ENCODE measurements at regions not wholly inside any gene's neighbourhood (a gene's known extent, or its start where the extent isn't known, plus 50 kb on each side); places are given as distances from the start of the nearest gene placed in this dataset.

- DNase-seq: no peak
Observed at GRCh38 chr11:109752212-109752825, 330.3 kb downstream of the C11orf87 start.

GRCh38 chr11:109756521-109756920 lies 334.5 kb downstream of the C11orf87 start:
- DNase-seq: peak; percentile 14

GRCh38 chr11:109756951-109757350 lies 335.0 kb downstream of the C11orf87 start:
- DNase-seq: no peak

GRCh38 chr11:109762546-109762945 lies 330.6 kb upstream of the ZC3H12C start:
- peak; percentile 53 for DNase-seq

DNA sequence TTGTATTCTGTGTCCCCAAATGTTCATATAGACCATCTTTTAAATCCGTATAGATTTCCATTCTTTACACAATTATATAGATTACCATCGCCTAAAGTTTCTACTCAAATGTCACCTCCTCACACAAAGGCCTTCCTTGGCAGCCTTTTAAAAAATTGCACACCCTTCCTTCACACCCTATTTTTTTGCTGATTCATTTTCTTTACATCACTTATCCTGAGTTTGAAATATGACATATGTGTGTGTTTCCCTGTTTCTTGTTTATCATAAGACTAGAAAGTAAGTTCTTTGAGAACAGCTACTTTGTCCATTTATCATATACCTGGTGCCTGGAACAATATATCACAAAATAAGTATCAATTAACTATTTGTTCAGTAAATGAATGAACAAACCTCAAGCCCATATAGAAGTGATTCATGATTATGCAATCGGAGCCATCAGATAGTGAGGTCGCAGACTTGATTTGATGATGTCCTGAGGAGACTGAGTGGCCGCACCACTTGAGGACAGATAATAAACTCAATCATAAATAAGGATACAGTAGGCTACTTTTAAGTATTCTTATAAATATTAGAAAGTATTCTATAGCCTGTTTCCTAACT lies 327.4 kb upstream of the ZC3H12C start:
- no peak for DNase-seq

DNA sequence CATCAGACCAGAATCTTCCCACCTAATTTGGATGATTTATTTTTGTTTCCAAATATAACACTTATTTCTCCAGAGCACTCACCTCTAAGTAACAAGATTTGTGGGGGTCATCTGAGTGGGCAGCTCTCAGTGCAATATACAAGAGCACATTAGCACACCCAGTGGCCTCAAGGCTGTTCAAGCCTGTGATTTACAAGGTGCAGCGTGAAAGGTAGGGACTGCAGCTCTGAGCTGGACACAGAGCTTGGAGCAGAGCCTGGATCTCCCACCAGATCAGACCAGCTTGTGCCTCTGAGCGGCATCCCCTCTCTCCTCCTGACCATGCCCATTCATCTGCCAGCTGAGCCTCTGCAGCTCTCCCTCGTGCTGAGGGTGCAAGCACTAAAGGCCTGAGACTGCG lies 323.3 kb upstream of the ZC3H12C start:
- no peak for DNase-seq

DNA sequence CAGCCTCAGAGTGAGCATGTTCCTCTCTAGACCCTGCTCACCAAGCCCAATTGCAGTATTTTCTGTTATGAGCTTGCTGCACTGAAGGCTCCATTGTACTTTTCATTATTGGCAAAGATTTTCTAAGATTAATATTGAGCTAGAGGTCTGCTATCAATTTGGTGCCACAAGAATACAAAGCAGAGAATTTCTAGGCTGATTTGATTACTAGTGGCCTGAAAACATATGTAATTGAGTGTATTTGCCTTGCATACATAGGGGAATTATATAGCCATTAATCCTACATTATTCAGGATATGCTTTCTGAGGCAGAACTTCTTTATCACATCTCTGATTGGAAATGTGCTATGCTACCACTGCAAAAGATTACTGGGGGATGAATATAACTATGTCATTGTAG lies 322.9 kb upstream of the ZC3H12C start:
- no peak for DNase-seq

GRCh38 chr11:109772892-109773291 lies 320.3 kb upstream of the ZC3H12C start:
- DNase-seq: no peak

GRCh38 chr11:109775686-109776085 lies 317.5 kb upstream of the ZC3H12C start:
- no peak for DNase-seq

DNA sequence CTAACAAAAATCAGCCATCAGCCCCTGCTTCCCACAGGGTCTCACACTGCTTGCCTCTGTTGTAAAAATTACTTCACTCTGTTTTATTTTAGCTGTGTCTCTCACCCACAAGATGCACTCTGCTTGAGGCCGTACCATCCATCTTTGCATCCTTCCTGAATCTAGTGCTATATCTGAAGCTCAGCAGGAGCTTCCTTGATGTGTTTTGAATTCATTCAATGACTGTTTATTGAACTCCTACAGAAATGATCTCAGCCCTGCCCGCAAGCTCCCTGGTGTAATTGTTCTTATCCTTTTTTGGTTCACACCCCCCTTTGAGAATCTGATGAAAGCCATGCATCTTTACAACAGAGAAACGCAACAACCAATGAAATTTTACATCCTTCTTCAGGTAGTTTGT lies 310.2 kb upstream of the ZC3H12C start:
- no peak for DNase-seq

DNA sequence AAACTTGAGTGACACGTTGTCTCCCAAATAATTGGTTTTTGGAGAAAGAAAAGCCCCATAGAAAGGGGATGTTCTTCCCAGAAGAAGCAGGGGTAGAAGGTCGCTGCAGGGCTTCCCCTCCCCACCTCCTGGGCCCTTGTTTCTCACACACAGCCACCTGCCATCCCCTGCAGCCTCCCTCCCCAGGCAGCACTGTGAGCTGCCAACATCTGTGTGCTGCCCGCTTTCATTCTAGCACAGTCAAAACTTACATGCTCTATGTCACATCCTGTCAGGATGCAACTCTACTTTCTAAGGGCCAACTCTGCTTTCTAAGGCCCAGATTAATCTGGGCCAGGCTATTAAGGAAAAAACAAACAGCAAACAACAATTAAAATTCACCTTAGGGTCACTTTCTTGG lies 309.4 kb upstream of the ZC3H12C start:
- no peak for DNase-seq

DNA sequence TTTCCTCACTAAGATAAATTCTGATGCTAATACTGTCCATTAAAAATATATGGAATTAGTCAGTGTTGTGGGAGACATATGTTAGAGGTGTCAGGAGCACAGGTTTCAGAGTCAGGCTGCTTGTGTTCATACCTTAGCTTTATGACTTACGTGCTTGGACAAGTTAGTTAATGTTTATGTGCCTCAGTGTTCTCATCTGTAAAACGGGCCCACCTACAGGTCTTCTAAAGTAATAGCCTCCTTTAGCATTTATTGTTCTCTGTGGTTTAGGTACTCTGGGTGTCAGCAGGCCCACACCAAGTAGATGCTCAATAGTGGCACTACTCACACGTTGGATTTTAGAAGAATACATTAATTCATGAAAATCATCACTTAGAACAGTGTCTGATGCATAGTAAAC lies 308.7 kb upstream of the ZC3H12C start:
- no peak for DNase-seq

DNA sequence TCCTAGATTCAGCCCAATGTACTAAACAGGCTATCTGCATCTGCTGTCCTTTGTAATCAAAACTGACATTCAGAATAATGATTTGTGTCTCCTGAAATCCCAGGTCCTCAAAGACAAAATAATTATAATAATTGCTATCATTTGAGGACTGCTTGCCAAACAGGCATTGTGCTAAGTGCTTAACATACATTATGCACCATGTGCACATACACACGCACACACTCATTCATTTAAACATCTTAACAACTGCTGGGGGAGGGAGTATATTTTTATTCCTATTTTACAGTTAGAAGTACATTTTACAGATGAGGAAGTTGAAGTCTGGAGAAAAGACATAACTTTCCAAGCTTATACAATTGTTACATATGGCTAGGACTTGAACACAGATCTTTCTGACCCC lies 308.0 kb upstream of the ZC3H12C start:
- DNase-seq: no peak

- DNase-seq: no peak
Observed at GRCh38 chr11:109785714-109786113, 307.5 kb upstream of the ZC3H12C start.

DNA sequence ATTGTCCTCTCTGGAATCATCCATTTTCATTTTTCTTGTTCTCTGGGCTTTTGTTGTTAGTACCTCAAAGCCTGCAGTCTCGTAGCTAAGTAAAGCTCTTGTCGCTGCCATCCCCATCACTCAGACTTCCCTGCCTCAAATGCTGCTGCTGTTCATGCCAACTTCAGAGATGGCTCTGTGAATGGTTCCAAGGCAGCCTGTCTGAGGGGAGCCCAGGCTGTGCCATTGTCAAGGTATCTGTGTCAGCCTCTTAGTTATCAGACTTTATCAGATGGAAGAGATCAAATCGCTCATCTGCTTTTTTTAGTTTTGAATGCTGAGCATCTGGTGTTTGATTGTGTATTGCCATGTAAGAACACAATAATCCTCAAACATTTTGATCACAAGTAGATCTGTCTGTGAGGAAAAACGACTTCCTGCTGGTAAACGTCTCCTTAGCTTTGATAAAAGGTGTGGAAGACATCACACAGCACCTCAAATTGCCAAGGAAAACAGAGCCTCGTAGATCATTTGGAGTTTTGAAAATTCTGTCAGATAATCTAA lies 304.2 kb upstream of the ZC3H12C start:
- DNase-seq: no peak

DNA sequence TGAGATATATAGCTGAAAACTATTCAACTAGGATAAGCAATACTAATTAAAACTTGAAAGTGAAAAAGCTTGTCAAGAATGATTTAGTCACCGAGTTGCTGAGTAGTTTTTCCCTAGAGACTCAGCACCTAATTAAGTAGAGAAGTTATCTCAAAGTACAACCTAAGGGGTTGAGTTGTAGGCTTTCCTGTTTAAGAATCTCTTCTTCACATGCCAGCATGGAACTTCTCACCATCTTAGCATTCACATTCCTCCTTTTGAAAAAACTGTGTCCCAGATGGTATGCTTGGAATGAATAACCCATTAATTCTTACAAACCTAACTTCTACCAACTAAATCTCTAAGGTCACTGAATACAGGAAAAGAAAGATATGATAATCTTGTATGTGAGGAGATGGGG lies 303.3 kb upstream of the ZC3H12C start:
- no peak for DNase-seq

- peak; percentile 12 for DNase-seq
Observed at GRCh38 chr11:109791337-109791736, 301.9 kb upstream of the ZC3H12C start.

GRCh38 chr11:109794501-109794900 lies 298.7 kb upstream of the ZC3H12C start:
- DNase-seq: no peak

DNA sequence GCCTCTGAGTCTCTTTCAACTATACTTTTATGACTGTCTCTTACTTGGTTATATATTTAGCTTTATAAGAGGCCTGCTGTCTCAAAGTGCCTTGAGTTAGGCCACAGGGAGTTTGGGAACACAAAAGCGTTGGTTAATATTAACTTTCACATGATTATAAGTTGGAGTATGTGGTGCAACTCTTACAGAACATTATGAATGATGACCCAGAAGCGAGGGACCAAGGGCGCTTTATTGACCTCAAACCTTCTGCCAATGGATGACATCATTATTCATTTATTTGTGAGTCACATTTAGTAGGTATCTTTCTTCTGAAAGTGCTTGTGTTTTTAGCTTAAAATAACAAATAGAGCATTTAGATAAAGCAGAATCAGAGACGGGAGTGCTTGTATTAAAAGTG lies 298.0 kb upstream of the ZC3H12C start:
- no peak for DNase-seq

GRCh38 chr11:109796253-109796652 lies 296.9 kb upstream of the ZC3H12C start:
- DNase-seq: no peak

DNA sequence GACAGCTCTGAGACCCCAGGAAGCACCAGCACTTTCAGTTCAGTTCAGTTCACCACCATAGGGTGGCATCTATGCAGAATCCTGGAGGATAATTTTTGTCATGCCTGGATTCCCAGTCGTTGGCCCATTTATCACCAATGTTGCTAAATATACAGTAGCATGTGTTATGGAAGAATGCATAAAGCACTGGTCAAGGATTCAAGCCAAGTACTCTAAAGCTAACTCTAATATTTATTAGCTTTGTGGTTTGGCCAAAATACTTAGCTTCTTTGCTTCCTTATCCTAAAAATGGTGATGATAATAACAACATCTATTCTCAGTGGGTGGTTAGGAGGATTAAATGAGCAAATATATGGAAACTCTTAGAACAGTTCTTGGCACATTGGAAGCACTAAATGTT lies 294.7 kb upstream of the ZC3H12C start:
- no peak for DNase-seq

DNA sequence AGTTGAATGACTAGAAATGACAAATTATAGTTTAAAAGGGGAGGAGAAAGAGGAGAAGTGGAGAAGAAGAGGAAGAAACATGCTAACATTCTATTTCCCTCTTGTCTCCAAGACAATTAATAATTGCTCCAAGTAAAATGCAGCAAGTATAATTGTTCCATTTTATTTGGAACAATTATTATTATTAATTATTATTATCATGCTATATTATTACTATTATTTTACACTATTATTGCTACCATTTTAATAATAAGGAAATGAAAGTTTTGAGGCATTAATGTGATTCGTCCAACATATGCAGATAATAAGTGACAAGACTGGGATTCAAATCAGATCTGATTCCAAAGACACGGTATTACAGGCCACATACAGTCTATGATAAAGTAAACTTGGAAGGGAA lies 293.6 kb upstream of the ZC3H12C start:
- no peak for DNase-seq

DNA sequence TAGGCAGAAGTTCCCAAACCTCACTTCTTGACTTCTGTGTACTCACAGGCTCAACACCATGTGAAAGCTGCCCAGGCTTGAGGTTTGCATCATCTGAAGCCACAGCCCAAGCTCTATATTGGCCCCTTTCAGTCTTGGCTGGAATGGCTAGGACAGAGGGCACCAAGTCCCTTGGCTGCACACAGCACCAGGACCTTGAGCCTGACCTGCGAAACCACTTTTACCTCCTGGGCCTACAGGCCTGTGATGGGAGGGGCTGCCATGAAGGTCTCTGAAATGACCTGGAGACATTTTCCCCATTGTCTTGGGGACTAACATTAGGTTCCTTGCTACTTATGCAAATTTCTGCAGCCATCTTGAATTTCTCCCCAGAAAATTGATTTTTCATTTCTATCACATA lies 288.3 kb upstream of the ZC3H12C start:
- DNase-seq: no peak

GRCh38 chr11:109806205-109806604 lies 287.0 kb upstream of the ZC3H12C start:
- no peak for DNase-seq

DNA sequence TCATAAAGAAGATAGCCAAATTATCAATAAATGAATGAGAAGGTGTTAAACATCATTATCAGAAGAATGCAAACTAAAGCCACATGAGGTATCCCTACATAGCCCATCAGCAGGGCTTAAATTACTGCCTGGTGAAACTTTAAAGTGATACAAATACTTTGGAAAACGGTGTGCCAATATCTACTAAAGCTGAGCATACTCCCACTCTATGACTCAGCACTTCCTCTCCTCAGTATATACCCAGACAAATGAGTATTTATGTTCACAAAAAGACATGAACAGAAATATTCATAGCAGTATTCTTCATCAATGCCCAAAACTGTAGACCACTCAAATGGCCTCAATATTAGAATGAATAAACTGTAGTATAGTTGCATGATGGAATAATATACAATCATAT lies 284.6 kb upstream of the ZC3H12C start:
- peak; percentile 57 for DNase-seq

All from inflammatory macrophage treated with lipopolysaccharide for 4 hours (primary cell).